HCT116 (cell line): ENCODE measurements at regions not wholly inside any gene's neighbourhood (a gene's known extent, or its start where the extent isn't known, plus 50 kb on each side); places are given as distances from the start of the nearest gene placed in this dataset.

ENCODE experiments used
- ATAC-seq: fragments of 200-7000 bp; cut with Tn5 transposase; 2 replicates; pipeline ENCODE4 v1.9.1; 2020; ENCODE audit warnings: mild to moderate bottlenecking, moderate library complexity
- BruUV-seq: library from RNA; stranded (reverse); fragments of 400-500 nt; replicated peaks from 2 replicates; lab custom pipeline; 2021; lab: Mats Ljungman, UMichigan
- CTCF ChIA-PET: fragments of 300-600 bp; sonication (Branson Sonifier 250); formaldehyde crosslinking; loops from one replicate; lab custom pipeline; 2021; ENCODE audit warnings: antibody characterized with exemption; lab: Charles Lee
- POLR2A ChIA-PET: fragments of 300-600, 350-600 bp; sonication (Branson Sonifier 250); formaldehyde crosslinking; loops from one replicate; lab custom pipeline; 2021; ENCODE audit warnings: antibody characterized with exemption; lab: Charles Lee
- RAD21 ChIA-PET, 2 experiments: fragments of 300-600 bp; sonication (Branson Sonifier 250); formaldehyde crosslinking; loops; one replicate each; lab custom pipeline; 2023; ENCODE audit warnings: low total read pairs in 2 of 2; ENCODE audit not compliant: uncharacterized antibody in 2 of 2, unreplicated experiment in 2 of 2, low non-redundant PET in 1 of 2; lab: Charles Lee
- DNase-seq: peaks from one replicate; pipeline ENCODE4 v3.0.0-alpha.2; 2010; ENCODE audit warnings: low read depth, low spot score
- H2AFZ ChIP-seq: fragments of 200-600 bp; shearing (Covaris generic), sonication (generic); 2 replicates; pipeline ENCODE4 v1.6.1; 2017; ENCODE audit warnings: low read depth, mixed run types, mixed read lengths, antibody characterized with exemption, low read length; ENCODE audit not compliant: poor library complexity, severe bottlenecking
- H3K27ac ChIP-seq: 2 replicates; pipeline ENCODE4 v1.5.1; 2012; ENCODE audit warnings: low read depth, low read length
- H3K27me3 ChIP-seq: fragments of 200-600 bp; sonication (generic); 2 replicates; pipeline ENCODE4 v1.6.1; 2016; ENCODE audit warnings: mixed run types, low read length, mixed read lengths; ENCODE audit not compliant: insufficient read depth
- H3K36me3 ChIP-seq, 2 experiments: fragments of 200-500 bp in 1 of 2; fragments of 200-600 bp in 1 of 2; sonication (Bioruptor generic) in 1 of 2; sonication (generic) in 1 of 2; 2 replicates each; pipeline versions ENCODE4 v1.5.1 to v1.6.1; 2014 to 2016; ENCODE audit warnings: low read length in 2 of 2, inconsistent platforms in 1 of 2, mixed read lengths in 1 of 2, mixed run types in 1 of 2; ENCODE audit not compliant: insufficient read depth in 2 of 2, control insufficient read depth in 1 of 2
- H3K4me1 ChIP-seq, 2 experiments: fragments of 200-600 bp in 1 of 2; sonication (generic) in 1 of 2; 2 replicates each; pipeline versions ENCODE4 v1.5.1 to v1.6.1; 2012 to 2017; ENCODE audit warnings: low read length in 2 of 2, inconsistent platforms in 1 of 2, mild to moderate bottlenecking in 1 of 2, mixed read lengths in 1 of 2, mixed run types in 1 of 2, moderate library complexity in 1 of 2; ENCODE audit not compliant: insufficient read depth in 2 of 2, control insufficient read depth in 1 of 2
- H3K4me2 ChIP-seq: fragments of 200-600 bp; sonication (generic); 2 replicates; pipeline ENCODE4 v1.6.1; 2017; ENCODE audit warnings: mixed run types, low read length, mixed read lengths
- H3K4me3 ChIP-seq, 2 experiments: fragments of 200-600 bp in 1 of 2; sonication (generic) in 1 of 2; replicated peaks in 1 of 2; 2 replicates each; pipeline ENCODE4 v1.5.1; 2011 to 2016; ENCODE audit warnings: low read length in 2 of 2, control low read depth in 1 of 2, low read depth in 1 of 2, mild to moderate bottlenecking in 1 of 2, mixed read lengths in 1 of 2, mixed run types in 1 of 2
- H3K79me2 ChIP-seq: fragments of 200-600 bp; sonication (generic); 2 replicates; pipeline ENCODE4 v1.6.1; 2017; ENCODE audit warnings: mild to moderate bottlenecking, mixed run types, low read length, moderate library complexity, mixed read lengths; ENCODE audit not compliant: insufficient read depth
- H3K9ac ChIP-seq: fragments of 200-600 bp; sonication (generic); 2 replicates; pipeline ENCODE4 v1.6.1; 2016; ENCODE audit warnings: low read length, mixed read lengths
- H3K9me2 ChIP-seq: fragments of 200-600 bp; sonication (generic), shearing (Covaris generic); 2 replicates; pipeline ENCODE4 v1.6.1; 2017; ENCODE audit warnings: mixed run types, mild to moderate bottlenecking, moderate library complexity; ENCODE audit not compliant: insufficient read depth
- H3K9me3 ChIP-seq, 2 experiments: fragments of 200-500 bp in 1 of 2; fragments of 200-600 bp in 1 of 2; sonication (Bioruptor generic) in 1 of 2; sonication (generic) in 1 of 2; 2 replicates each; pipeline ENCODE4 v1.6.1; 2014 to 2017; ENCODE audit warnings: low read length in 2 of 2, mixed read lengths in 2 of 2, inconsistent platforms in 1 of 2, low read depth in 1 of 2, mild to moderate bottlenecking in 1 of 2, mixed run types in 1 of 2, moderate library complexity in 1 of 2; ENCODE audit not compliant: control insufficient read depth in 1 of 2, insufficient read depth in 1 of 2
- H4K20me1 ChIP-seq: fragments of 200-600 bp; sonication (generic), shearing (Covaris generic); 2 replicates; pipeline ENCODE4 v1.6.1; 2017; ENCODE audit warnings: mixed run types, mild to moderate bottlenecking, moderate library complexity; ENCODE audit not compliant: insufficient read depth
- ATF3 ChIP-seq: IDR thresholded peaks from 2 replicates; pipeline ENCODE4 v1.6.1; 2012
- CBX3 ChIP-seq: IDR thresholded peaks from 2 replicates; pipeline ENCODE4 v1.6.1; 2012; ENCODE audit warnings: low read depth
- CEBPB ChIP-seq: IDR thresholded peaks from 2 replicates; pipeline ENCODE4 v1.6.1; 2012; ENCODE audit warnings: low read depth
- CTCF ChIP-seq, 3 experiments: fragments of 200-600 bp in 1 of 3; sonication (generic) in 1 of 3; IDR thresholded peaks in 2 of 3; conservative IDR thresholded peaks in 1 of 3; 2 replicates each; pipeline ENCODE4 v1.5.1; 2012 to 2017; ENCODE audit warnings: low read depth in 2 of 3, low read length in 2 of 3, antibody characterized with exemption in 1 of 3, borderline replicate concordance in 1 of 3, control low read depth in 1 of 3, mild to moderate bottlenecking in 1 of 3, mixed read lengths in 1 of 3, mixed run types in 1 of 3, moderate library complexity in 1 of 3; ENCODE audit not compliant: insufficient read depth in 1 of 3
- EGR1 ChIP-seq: IDR thresholded peaks from 2 replicates; pipeline ENCODE4 v1.6.1; 2012; ENCODE audit warnings: low read depth
- ELF1 ChIP-seq: IDR thresholded peaks from 2 replicates; pipeline ENCODE4 v1.6.1; 2012; ENCODE audit warnings: low read depth, borderline replicate concordance
- EZH2phosphoT487 ChIP-seq: fragments of 200-600 bp; IDR thresholded peaks from 2 replicates; pipeline ENCODE4 v1.6.1; 2018; ENCODE audit warnings: antibody characterized with exemption, borderline replicate concordance
- FOSL1 ChIP-seq: IDR thresholded peaks from 2 replicates; pipeline ENCODE4 v1.6.1; 2012; ENCODE audit warnings: low read depth
- MAX ChIP-seq: IDR thresholded peaks from 2 replicates; pipeline ENCODE4 v1.6.1; 2012
- SIN3A ChIP-seq: IDR thresholded peaks from 2 replicates; pipeline ENCODE4 v1.6.1; 2012; ENCODE audit warnings: low read depth
- TCF7L2 ChIP-seq: IDR thresholded peaks from 2 replicates; pipeline ENCODE4 v1.7.0; 2011; ENCODE audit warnings: borderline replicate concordance, inconsistent platforms; ENCODE audit not compliant: insufficient read depth, insufficient read length; ENCODE audit errors: extremely low read depth
- YY1 ChIP-seq: IDR thresholded peaks from 2 replicates; pipeline ENCODE4 v1.6.1; 2011; ENCODE audit warnings: low read length, low read depth, moderate library complexity, mild to moderate bottlenecking; ENCODE audit not compliant: insufficient replicate concordance; ENCODE audit errors: extremely low read depth
- ZNF274 ChIP-seq: fragments of 200-500 bp; sonication (Bioruptor generic); IDR thresholded peaks from 2 replicates; pipeline ENCODE4 v1.6.1; 2014; ENCODE audit warnings: mild to moderate bottlenecking, low read depth, low read length, inconsistent platforms
- intact Hi-C: fragments of 100-400 bp; cut with micrococcal nuclease; formaldehyde crosslinking; loops from 2 replicates; pipeline ENCODE4 v1.10.0; 2022

- ATAC-seq = no peak
- H3K36me3 ChIP-seq = no peaks in the 10 kb centered on the region
- no TSS peak for BruUV-seq
- intact Hi-C loops = no loop called here
- RAD21 ChIA-PET = no interaction called here
- no peak overlapping the region for H3K4me3 ChIP-seq
- H3K4me2 ChIP-seq = no peak overlapping the region
- H2AFZ ChIP-seq = no peak overlapping the region
- no peak for DNase-seq
- H4K20me1 ChIP-seq = no peaks in the 10 kb centered on the region
- CTCF ChIA-PET = no interaction called here
- POLR2A ChIA-PET = no interaction called here
- no peak overlapping the region for H3K27ac ChIP-seq
- no peaks in the 10 kb centered on the region for H3K9me2 ChIP-seq
- H3K9ac ChIP-seq = no peak overlapping the region
- no peak for TF ChIP-seq ELF1
- no peak for TF ChIP-seq EGR1
- TF ChIP-seq EZH2phosphoT487 = no peak
- TF ChIP-seq SIN3A = no peak
- TF ChIP-seq CTCF (IDR thresholded peaks at IDR 0.05 in 2 of 3, conservative IDR thresholded peaks at IDR 0.05 in 1 of 3; ENCODE audit: borderline replicate concordance in 1 of 3, insufficient read depth in 1 of 3, low read depth in 2 of 3, low read length in 2 of 3) = no peak
- no peak for TF ChIP-seq TCF7L2
- no peak for TF ChIP-seq ATF3
- no peak for TF ChIP-seq FOSL1
- no peak for TF ChIP-seq YY1
- no peak for TF ChIP-seq CEBPB
- no peak for TF ChIP-seq CBX3
- no peak for TF ChIP-seq ZNF274
- no peak for TF ChIP-seq MAX
- H3K9me3 ChIP-seq = no peaks in the 10 kb centered on the region
- H3K79me2 ChIP-seq = no peaks in the 10 kb centered on the region
- H3K4me1 ChIP-seq = peaks cover 0 to 4% of the 10 kb centered on the region in 2 experiments; a peak in 1 of 4 replicates
- H3K27me3 ChIP-seq = no peaks in the 10 kb centered on the region
These were observed 147.0 kb upstream of the TNRC6C start for GRCh38 chr17:77811521-77811920.
